ENCODE measurements at regions not wholly inside any gene's neighbourhood (a gene's known extent, or its start where the extent isn't known, plus 50 kb on each side); places are given as distances from the start of the nearest gene placed in this dataset.

DNA sequence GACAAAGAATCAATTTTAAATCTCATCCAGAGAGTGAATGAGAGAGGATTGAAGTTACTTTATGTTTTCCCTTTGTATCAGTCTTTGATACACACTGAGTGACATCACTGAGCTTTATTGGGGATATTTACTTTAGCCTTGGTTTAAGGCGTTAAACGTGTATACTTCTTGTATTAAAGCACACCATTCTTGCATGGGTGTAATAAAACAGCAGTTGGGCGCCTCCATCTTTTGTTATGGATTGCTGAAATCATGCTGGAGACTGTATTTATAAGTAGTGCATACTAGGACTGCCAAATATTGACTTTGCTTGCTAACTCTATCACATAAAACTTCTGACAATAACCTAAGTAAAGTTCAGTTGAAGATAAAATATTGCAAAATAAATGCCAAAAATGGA lies 1755.8 kb upstream of the WWC1 start:
- no peak overlapping the region for H3K4me2 ChIP-seq
- no peaks in the 10 kb centered on the region for H4K20me1 ChIP-seq (ENCODE audit: insufficient read depth, poor library complexity, severe bottlenecking)
- no peaks in the 10 kb centered on the region for H3K27me3 ChIP-seq
- no peak for DNase-seq (ENCODE audit: low spot score)
- no peak overlapping the region for H2AFZ ChIP-seq
- no peaks in the 10 kb centered on the region for H3K36me3 ChIP-seq (replicated peaks; ENCODE audit: insufficient read depth, low read depth)
- WGBS (ENCODE audit: low lambda C conversion rate, missing lambda C conversion rate): 69% methylated on average over 3 of the region's 3 CpGs
- H3K4me1 ChIP-seq (ENCODE audit: insufficient read depth): no peaks in the 10 kb centered on the region
- no peaks in the 10 kb centered on the region for H3K9me2 ChIP-seq (replicated peaks; ENCODE audit: insufficient read depth)
- H3K79me2 ChIP-seq: no peaks in the 10 kb centered on the region
- H3K4me3 ChIP-seq: no peak overlapping the region
- no peaks in the 10 kb centered on the region for H3K9me3 ChIP-seq (ENCODE audit: low read depth)
- TF ChIP-seq EZH2 (IDR thresholded peaks at IDR 0.05; ENCODE audit: borderline replicate concordance) (no peak), CTCF (IDR thresholded peaks at IDR 0.05; ENCODE audit: poor library complexity) (no peak), EZH2phosphoT487 (IDR thresholded peaks at IDR 0.05; ENCODE audit: low read depth, severe bottlenecking, unreplicated experiment) (no peak)
- no peak overlapping the region for H3K27ac ChIP-seq

- Histone ChIP-seq H4K20me1 (ENCODE audit: insufficient read depth, poor library complexity, severe bottlenecking) (no peaks in the 10 kb centered on the region), H3K79me2 (no peaks in the 10 kb centered on the region), H3K4me3 (no peak overlapping the region), H2AFZ (no peak overlapping the region), H3K9me2 (replicated peaks; ENCODE audit: insufficient read depth) (no peaks in the 10 kb centered on the region), H3K27me3 (no peaks in the 10 kb centered on the region), H3K4me1 (ENCODE audit: insufficient read depth) (no peaks in the 10 kb centered on the region), H3K9me3 (ENCODE audit: low read depth) (no peaks in the 10 kb centered on the region), H3K36me3 (replicated peaks; ENCODE audit: insufficient read depth, low read depth) (no peaks in the 10 kb centered on the region), H3K4me2 (no peak overlapping the region), H3K27ac (no peak overlapping the region)
- TF ChIP-seq EZH2 (IDR thresholded peaks at IDR 0.05; ENCODE audit: borderline replicate concordance): no peak
- no peak for DNase-seq (ENCODE audit: low spot score)
- WGBS (ENCODE audit: low lambda C conversion rate, missing lambda C conversion rate): 84% methylated on average over 2 of the region's 2 CpGs
Measured at GRCh38 chr5:166540156-166540555, 1751.3 kb upstream of the WWC1 start.

- H3K79me2 ChIP-seq: no peaks in the 10 kb centered on the region
- H3K27me3 ChIP-seq: no peaks in the 10 kb centered on the region
- no peak for TF ChIP-seq EZH2phosphoT487 (IDR thresholded peaks at IDR 0.05; ENCODE audit: low read depth, severe bottlenecking, unreplicated experiment)
- no peaks in the 10 kb centered on the region for H3K9me3 ChIP-seq (ENCODE audit: low read depth)
- no peaks in the 10 kb centered on the region for H3K9me2 ChIP-seq (replicated peaks; ENCODE audit: insufficient read depth)
- H3K27ac ChIP-seq: no peak overlapping the region
- no peaks in the 10 kb centered on the region for H3K36me3 ChIP-seq (replicated peaks; ENCODE audit: insufficient read depth, low read depth)
- DNase-seq (ENCODE audit: low spot score): no peak
- H3K4me1 ChIP-seq (ENCODE audit: insufficient read depth): no peaks in the 10 kb centered on the region
- no peak overlapping the region for H2AFZ ChIP-seq
- no peaks in the 10 kb centered on the region for H4K20me1 ChIP-seq (ENCODE audit: insufficient read depth, poor library complexity, severe bottlenecking)
- 76% methylated on average over 2 of the region's 2 CpGs for WGBS (ENCODE audit: low lambda C conversion rate, missing lambda C conversion rate)
- H3K4me2 ChIP-seq: no peak overlapping the region
- no peak overlapping the region for H3K4me3 ChIP-seq
Measured at GRCh38 chr5:166551384-166551783, 1740.1 kb upstream of the WWC1 start.

DNA sequence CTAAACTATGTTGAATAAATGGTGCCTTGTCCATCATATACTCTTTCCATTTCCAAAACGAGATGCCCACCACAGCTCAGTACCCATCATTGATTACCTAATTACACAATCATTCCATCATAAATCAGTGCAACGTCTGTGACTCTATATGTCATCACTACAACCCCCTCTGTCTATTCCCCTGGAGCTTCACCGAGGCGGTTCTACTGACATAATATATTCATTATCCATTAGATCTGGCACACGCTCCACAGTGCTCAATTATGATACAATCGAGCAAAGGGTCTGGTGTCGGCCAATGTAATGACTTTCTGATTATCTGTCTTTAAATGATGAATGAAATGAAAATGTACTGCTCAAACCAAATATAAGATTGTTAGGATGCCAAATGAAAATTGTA lies 1737.7 kb upstream of the WWC1 start:
- H3K9me2 ChIP-seq (replicated peaks; ENCODE audit: insufficient read depth): no peaks in the 10 kb centered on the region
- H3K27me3 ChIP-seq: no peaks in the 10 kb centered on the region
- H3K79me2 ChIP-seq: no peaks in the 10 kb centered on the region
- H3K36me3 ChIP-seq (replicated peaks; ENCODE audit: insufficient read depth, low read depth): no peaks in the 10 kb centered on the region
- H3K4me3 ChIP-seq: no peak overlapping the region
- H3K4me2 ChIP-seq: no peak overlapping the region
- TF ChIP-seq EZH2phosphoT487 (IDR thresholded peaks at IDR 0.05; ENCODE audit: low read depth, severe bottlenecking, unreplicated experiment): no peak
- no peak for TF ChIP-seq CTCF (IDR thresholded peaks at IDR 0.05; ENCODE audit: poor library complexity)
- no peak for TF ChIP-seq EZH2 (IDR thresholded peaks at IDR 0.05; ENCODE audit: borderline replicate concordance)
- no peaks in the 10 kb centered on the region for H3K4me1 ChIP-seq (ENCODE audit: insufficient read depth)
- H2AFZ ChIP-seq: no peak overlapping the region
- no peak for DNase-seq (ENCODE audit: low spot score)
- no peak overlapping the region for H3K27ac ChIP-seq
- no peaks in the 10 kb centered on the region for H3K9me3 ChIP-seq (ENCODE audit: low read depth)
- no peaks in the 10 kb centered on the region for H4K20me1 ChIP-seq (ENCODE audit: insufficient read depth, poor library complexity, severe bottlenecking)
- WGBS (ENCODE audit: low lambda C conversion rate, missing lambda C conversion rate): 97% methylated on average over 7 of the region's 7 CpGs

Measured in hepatocyte (in vitro differentiated cells).